ENCODE measurements at regions not wholly inside any gene's neighbourhood (a gene's known extent, or its start where the extent isn't known, plus 50 kb on each side); places are given as distances from the start of the nearest gene placed in this dataset.

DNA sequence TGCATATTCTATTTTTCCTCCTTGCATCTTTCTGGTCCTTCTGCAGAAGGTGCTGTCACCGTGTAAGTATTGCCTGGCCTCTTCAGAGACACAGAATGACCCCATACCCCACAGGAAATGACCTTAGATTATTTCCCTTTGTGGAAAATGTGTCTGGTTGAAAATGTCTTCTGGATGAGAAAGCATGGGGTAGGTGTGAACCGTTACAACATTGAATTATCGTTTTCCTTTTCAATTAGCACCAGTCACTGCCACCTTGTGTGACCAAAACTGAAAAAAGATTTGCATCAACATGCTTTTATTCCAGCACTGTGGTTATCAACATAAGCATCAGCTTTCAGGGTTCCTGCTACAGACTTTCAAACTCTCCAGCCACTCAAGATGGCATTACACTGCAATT lies 58.0 kb upstream of the CELF2 start (continued):
- TF ChIP-seq, protein P1, sequence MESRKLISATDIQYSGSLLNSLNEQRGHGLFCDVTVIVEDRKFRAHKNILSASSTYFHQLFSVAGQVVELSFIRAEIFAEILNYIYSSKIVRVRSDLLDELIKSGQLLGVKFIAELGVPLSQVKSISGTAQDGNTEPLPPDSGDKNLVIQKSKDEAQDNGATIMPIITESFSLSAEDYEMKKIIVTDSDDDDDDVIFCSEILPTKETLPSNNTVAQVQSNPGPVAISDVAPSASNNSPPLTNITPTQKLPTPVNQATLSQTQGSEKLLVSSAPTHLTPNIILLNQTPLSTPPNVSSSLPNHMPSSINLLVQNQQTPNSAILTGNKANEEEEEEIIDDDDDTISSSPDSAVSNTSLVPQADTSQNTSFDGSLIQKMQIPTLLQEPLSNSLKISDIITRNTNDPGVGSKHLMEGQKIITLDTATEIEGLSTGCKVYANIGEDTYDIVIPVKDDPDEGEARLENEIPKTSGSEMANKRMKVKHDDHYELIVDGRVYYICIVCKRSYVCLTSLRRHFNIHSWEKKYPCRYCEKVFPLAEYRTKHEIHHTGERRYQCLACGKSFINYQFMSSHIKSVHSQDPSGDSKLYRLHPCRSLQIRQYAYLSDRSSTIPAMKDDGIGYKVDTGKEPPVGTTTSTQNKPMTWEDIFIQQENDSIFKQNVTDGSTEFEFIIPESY (IDR thresholded peaks at IDR 0.05): no peak
- TF ChIP-seq HNF4A (conservative IDR thresholded peaks at IDR 0.05) (no peak), HNF4G (IDR thresholded peaks at IDR 0.05) (no peak), EGR1 (IDR thresholded peaks at IDR 0.05; ENCODE audit: low read depth in 2 of 2) (no peak), RAD21 (IDR thresholded peaks at IDR 0.05) (no peak), RXRA (IDR thresholded peaks at IDR 0.05) (no peak), NR2F2 (IDR thresholded peaks at IDR 0.05) (no peak), FOXA2 (IDR thresholded peaks at IDR 0.05) (no peak)

DNA sequence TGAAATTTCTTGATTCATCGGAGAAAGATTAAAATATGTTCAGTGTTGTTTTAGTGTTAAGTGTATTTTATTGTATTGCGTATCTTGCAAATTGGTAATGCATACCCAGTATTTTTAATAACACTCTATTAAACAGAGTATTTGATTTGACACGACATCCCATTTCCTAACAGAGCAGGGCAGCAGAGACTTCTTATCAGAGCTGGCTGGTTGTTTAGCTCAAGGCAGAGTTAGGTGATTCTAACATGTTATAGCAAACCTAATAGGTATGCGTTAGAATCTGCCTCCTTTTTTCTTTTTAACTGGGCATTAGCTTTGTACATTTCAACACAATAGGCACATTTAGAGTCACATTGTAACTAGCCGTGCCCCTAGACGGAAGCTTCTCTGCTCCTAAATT lies 57.1 kb upstream of the CELF2 start:
- Histone ChIP-seq H3K4me3 (ENCODE audit: low read depth in 1 of 3, low read length in 3 of 3) (no peak overlapping the region), H3K9me3 (ENCODE audit: control insufficient read depth in 4 of 4, low read length in 3 of 4) (no peaks in the 10 kb centered on the region), H3K27ac (ENCODE audit: low read depth in 1 of 2, low read length in 2 of 2) (no peak overlapping the region), H3K9ac (ENCODE audit: low read depth in 1 of 2, low read length in 2 of 2) (no peak overlapping the region), H3K27me3 (ENCODE audit: control insufficient read depth in 4 of 4, insufficient read depth in 4 of 4, low read length in 3 of 4) (peaks cover 0 to 6% (median 0%) of the 10 kb centered on the region in 4 donors), H3K36me3 (ENCODE audit: control insufficient read depth in 4 of 4, insufficient read depth in 3 of 4, low read depth in 1 of 4, low read length in 3 of 4) (no peaks in the 10 kb centered on the region), H3K4me1 (ENCODE audit: control insufficient read depth in 4 of 4, insufficient read depth in 4 of 4, low read length in 3 of 4) (no peaks in the 10 kb centered on the region)
- DNase-seq (ENCODE audit: low spot score): no peak
- 81% methylated on average over 6 of the region's 6 CpGs for WGBS
- TF ChIP-seq RAD21 (IDR thresholded peaks at IDR 0.05): no peak
- TF ChIP-seq, protein P2, sequence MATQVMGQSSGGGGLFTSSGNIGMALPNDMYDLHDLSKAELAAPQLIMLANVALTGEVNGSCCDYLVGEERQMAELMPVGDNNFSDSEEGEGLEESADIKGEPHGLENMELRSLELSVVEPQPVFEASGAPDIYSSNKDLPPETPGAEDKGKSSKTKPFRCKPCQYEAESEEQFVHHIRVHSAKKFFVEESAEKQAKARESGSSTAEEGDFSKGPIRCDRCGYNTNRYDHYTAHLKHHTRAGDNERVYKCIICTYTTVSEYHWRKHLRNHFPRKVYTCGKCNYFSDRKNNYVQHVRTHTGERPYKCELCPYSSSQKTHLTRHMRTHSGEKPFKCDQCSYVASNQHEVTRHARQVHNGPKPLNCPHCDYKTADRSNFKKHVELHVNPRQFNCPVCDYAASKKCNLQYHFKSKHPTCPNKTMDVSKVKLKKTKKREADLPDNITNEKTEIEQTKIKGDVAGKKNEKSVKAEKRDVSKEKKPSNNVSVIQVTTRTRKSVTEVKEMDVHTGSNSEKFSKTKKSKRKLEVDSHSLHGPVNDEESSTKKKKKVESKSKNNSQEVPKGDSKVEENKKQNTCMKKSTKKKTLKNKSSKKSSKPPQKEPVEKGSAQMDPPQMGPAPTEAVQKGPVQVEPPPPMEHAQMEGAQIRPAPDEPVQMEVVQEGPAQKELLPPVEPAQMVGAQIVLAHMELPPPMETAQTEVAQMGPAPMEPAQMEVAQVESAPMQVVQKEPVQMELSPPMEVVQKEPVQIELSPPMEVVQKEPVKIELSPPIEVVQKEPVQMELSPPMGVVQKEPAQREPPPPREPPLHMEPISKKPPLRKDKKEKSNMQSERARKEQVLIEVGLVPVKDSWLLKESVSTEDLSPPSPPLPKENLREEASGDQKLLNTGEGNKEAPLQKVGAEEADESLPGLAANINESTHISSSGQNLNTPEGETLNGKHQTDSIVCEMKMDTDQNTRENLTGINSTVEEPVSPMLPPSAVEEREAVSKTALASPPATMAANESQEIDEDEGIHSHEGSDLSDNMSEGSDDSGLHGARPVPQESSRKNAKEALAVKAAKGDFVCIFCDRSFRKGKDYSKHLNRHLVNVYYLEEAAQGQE (IDR thresholded peaks at IDR 0.05): no peak
- no peak for TF ChIP-seq JUND (IDR thresholded peaks at IDR 0.05)
- no peak for TF ChIP-seq NR2F2 (IDR thresholded peaks at IDR 0.05)
- no peak for TF ChIP-seq HNF4A (conservative IDR thresholded peaks at IDR 0.05)
- TF ChIP-seq, protein P3, sequence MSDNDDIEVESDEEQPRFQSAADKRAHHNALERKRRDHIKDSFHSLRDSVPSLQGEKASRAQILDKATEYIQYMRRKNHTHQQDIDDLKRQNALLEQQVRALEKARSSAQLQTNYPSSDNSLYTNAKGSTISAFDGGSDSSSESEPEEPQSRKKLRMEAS (IDR thresholded peaks at IDR 0.05): no peak
- no peak for TF ChIP-seq RXRA (IDR thresholded peaks at IDR 0.05)
- TF ChIP-seq GABPA (IDR thresholded peaks at IDR 0.05 in 1 of 2, conservative IDR thresholded peaks at IDR 0.05 in 1 of 2): no peak
- TF ChIP-seq, protein P4, sequence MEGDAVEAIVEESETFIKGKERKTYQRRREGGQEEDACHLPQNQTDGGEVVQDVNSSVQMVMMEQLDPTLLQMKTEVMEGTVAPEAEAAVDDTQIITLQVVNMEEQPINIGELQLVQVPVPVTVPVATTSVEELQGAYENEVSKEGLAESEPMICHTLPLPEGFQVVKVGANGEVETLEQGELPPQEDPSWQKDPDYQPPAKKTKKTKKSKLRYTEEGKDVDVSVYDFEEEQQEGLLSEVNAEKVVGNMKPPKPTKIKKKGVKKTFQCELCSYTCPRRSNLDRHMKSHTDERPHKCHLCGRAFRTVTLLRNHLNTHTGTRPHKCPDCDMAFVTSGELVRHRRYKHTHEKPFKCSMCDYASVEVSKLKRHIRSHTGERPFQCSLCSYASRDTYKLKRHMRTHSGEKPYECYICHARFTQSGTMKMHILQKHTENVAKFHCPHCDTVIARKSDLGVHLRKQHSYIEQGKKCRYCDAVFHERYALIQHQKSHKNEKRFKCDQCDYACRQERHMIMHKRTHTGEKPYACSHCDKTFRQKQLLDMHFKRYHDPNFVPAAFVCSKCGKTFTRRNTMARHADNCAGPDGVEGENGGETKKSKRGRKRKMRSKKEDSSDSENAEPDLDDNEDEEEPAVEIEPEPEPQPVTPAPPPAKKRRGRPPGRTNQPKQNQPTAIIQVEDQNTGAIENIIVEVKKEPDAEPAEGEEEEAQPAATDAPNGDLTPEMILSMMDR (IDR thresholded peaks at IDR 0.05; ENCODE audit: low read depth, low read length, missing input control): no peak
- TF ChIP-seq, protein P5, sequence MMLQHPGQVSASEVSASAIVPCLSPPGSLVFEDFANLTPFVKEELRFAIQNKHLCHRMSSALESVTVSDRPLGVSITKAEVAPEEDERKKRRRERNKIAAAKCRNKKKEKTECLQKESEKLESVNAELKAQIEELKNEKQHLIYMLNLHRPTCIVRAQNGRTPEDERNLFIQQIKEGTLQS (IDR thresholded peaks at IDR 0.05): no peak
- TF ChIP-seq TAF1 (conservative IDR thresholded peaks at IDR 0.05): no peak
- no peak for TF ChIP-seq FOXA1 (IDR thresholded peaks at IDR 0.05)
- no peak for TF ChIP-seq FOXA2 (IDR thresholded peaks at IDR 0.05)
- TF ChIP-seq SP1 (IDR thresholded peaks at IDR 0.05): no peak
- no peak for TF ChIP-seq HNF4G (IDR thresholded peaks at IDR 0.05)
- TF ChIP-seq YY1 (IDR thresholded peaks at IDR 0.05): no peak
- TF ChIP-seq EGR1 (IDR thresholded peaks at IDR 0.05; ENCODE audit: low read depth in 2 of 2): no peak
- TF ChIP-seq, protein P1 (IDR thresholded peaks at IDR 0.05): no peak
